HL-60 (cell line): ENCODE measurements at regions not wholly inside any gene's neighbourhood (a gene's known extent, or its start where the extent isn't known, plus 50 kb on each side); places are given as distances from the start of the nearest gene placed in this dataset.
A peak's percentile ranks its signal among the peaks of the same experiment; 100 is the strongest.

ENCODE experiments used
- CTCF ChIP-seq: IDR thresholded peaks from one replicate; pipeline ENCODE4 v1.5.1; 2011; ENCODE audit warnings: low read length, control low read depth, inconsistent platforms; ENCODE audit not compliant: insufficient read depth
- GABPA ChIP-seq: IDR thresholded peaks from 2 replicates; pipeline ENCODE4 v1.6.1; 2012; ENCODE audit warnings: low read depth

DNA sequence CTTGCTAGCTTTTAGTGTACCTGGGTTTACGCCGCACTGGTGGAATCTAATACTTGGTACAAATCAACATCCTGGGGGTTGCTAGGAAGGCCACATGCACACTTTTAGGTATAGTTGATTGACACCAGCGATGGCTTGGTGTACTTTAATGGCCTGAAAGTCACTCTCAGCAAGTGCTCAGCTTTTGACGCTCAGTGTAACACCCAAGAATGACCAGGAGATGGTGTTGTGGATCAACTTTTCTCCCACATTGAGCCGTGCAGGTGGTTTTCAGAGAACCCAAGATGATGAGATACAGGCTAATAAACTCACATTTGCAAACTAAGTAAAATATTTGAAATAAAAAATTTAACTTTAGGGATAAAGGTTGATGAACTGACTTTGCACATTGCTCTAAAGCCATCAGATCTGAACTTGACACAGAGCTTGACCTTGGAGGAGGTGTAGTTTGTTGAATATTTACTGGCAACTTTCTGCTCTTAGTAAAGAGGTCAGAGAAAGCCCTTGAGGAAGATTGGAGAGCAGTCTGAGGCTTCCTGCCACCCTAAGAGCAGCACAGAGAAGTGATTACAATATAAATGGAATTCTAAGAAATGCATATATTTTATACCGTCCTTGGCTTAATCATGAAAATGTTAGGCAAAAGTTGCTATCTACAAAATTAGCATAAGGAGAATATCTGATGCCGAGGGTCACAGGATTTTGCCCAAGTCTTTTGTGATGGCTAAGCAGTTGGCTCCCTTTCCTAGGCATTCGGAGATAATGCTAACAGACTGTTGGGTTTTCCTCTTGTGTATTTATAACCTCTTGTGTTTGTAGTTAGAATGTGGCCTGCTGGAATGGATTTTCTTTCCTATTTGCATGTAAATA lies 143.4 kb upstream of the RASGRP1 start:
- TF ChIP-seq GABPA (no peak), CTCF (peak; percentile 51)
